C4-2B (cell line): ENCODE measurements at regions not wholly inside any gene's neighbourhood (a gene's known extent, or its start where the extent isn't known, plus 50 kb on each side); places are given as distances from the start of the nearest gene placed in this dataset.

Source experiments
- H3K27ac ChIP-seq: fragments of 450-650 bp; 2 replicates; pipeline ENCODE4 v1.5.1; 2017
- CTCF ChIP-seq: fragments of 450-650 bp; conservative IDR thresholded peaks from 2 replicates; pipeline ENCODE4 v1.5.1; 2017; ENCODE audit warnings: mild to moderate bottlenecking
- ZFX ChIP-seq: fragments of 450-650 bp; IDR thresholded peaks from 2 replicates; pipeline ENCODE4 v1.6.1; 2017

GRCh38 chr5:138631096-138631928 is 56.1 kb upstream of the HSPA9 start:
- no peak overlapping the region for H3K27ac ChIP-seq
- no peak for TF ChIP-seq CTCF
- TF ChIP-seq ZFX = no peak

GRCh38 chr5:138629392-138629791 is 54.2 kb upstream of the HSPA9 start:
- TF ChIP-seq CTCF = no peak
- no peak for TF ChIP-seq ZFX
- H3K27ac ChIP-seq = no peak overlapping the region

GRCh38 chr5:138626333-138626944 is 51.2 kb upstream of the HSPA9 start:
- TF ChIP-seq ZFX (no peak), CTCF (no peak)
- H3K27ac ChIP-seq = no peak overlapping the region

- TF ChIP-seq CTCF = no peak
- TF ChIP-seq ZFX = no peak
- no peak overlapping the region for H3K27ac ChIP-seq
Measured at GRCh38 chr5:138625134-138625533, 49.9 kb upstream of the HSPA9 start.
